GM18870 (cell line): ENCODE measurements at regions not wholly inside any gene's neighbourhood (a gene's known extent, or its start where the extent isn't known, plus 50 kb on each side); places are given as distances from the start of the nearest gene placed in this dataset.
"Not testable (repeated sequence)": the region's sequence is repeated elsewhere in the genome, so short reads cannot be mapped to it uniquely, and the experiment has no call there.

Experiments
- ATAC-seq: cut with Tn5 transposase; IDR thresholded peaks from one replicate; pipeline ENCODE4 v1.9.1; 2021; ENCODE audit warnings: moderate library complexity; ENCODE audit not compliant: unreplicated experiment

DNA sequence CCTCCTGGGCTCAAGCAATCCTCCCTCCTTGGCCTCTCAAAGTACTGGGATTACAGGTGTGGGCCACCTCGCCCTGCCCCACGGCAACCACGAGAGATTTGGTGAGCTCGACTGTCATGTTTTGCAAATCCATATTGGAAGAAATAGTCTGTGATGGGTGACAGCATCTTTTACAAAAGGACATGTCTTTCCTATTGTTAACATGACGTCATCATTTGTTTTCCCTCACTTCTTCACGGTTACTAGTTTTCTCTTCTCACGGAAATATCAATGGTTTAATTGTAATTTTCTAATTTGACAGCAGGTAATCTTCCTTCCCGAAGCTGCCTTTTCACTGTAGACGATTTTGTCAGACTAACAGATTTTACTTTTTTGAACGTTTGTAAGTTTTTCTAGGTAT lies 110.8 kb upstream of the GREM2 start:
- ATAC-seq = no peak

DNA sequence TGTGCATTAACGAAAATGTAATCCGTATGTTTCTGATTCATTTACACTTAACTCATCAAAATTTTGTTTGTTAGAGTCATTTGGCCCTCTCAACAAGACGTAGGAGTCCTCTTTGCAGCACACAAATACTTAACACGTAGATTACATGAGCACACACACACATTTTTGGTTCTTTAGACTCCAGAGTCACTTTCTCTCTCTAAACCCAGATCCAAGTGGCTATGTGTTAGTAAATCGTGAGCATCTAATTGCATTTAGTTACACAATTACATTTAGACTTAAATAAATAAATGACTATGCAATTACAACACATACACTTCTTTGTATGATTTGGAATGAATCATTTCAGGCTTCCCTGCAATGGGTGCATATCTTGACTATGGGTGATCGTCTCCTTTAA lies 109.0 kb upstream of the GREM2 start:
- no peak for ATAC-seq

DNA sequence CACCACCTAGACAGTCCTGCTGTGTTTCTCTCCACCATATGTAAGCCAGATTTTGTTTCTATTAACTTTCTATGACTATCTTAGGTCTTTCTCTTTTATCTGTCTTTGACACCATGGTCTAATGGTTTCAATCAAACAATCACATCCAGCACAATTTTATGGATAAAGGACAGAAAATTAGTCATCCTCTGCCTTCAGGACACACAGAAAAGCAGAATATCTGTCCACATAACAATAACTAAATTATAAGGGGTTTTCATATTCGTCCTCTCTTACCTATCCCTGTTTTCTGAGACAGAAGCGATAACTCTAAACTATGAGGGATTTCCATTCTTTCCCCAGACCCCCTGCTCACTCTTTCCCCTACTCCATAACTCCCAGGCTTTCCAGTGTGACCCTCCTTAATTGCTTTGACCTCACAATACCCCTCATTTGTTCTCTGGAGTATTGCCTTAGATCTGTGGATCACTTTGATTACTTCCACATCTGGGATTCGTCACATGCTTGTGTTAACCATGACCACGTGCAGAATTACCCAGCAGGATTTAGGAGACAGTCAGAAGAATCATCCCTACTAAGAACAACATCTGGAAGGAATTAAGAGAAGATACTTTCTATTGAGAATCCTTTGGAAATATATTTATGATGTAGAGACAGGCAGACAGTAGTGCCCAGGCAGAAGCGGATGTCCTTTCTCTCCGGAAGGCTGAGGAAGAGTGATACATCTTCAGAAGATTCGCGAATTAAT lies 108.2 kb upstream of the GREM2 start:
- ATAC-seq = no peak

DNA sequence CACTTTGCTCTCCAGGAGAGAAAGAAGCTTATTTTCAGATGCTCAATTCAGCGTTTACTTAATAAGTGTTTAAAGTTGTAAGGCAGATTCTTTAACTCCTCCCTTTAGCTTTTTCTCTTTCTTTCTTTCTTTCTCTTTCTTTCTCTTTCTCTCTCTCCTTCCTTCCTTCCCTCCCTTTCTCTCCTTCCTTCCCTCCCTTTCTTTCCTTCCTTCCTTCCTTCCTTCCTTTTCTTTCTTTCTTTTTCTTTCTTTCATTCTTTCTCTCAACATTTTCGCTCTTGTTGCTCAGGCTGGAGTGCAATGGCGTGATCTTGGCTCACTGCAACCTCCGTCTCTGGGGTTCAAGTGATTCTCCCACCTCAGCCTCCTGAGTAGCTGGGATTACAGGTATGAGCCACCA lies 104.6 kb upstream of the GREM2 start:
- ATAC-seq = not testable (repeated sequence)

DNA sequence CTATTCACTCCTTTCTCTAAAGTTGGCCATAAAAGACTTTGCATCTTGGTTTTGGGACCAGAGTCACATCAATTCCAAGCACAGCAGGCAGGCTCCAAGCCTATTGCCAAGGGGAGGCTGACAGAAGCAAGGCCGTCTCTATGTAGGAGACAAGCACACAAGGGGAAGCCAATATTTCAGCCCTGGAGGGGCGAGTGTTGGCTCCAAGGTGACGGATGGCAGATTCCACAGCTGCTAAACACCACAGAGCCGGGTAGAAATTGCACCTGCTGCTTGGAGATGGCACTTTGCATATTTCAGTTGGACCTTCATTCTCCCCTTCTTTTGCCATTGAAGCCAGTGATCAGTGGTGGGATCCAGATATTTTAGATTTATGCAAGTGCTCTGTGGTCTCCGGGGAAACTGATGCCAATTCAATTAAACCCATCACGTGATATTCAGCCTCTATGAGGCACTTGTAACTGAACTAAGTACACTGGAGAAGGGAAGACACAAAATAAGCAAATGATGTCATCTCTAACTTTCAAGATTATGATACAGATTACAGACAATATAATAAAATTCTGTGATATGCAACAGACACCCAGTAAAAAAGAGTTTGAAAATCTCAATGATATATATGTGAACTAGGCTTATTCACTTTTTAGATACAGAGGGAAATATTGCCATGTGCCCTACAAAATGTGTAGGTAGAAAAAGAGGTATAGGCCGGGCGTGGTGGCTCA lies 102.8 kb upstream of the GREM2 start:
- ATAC-seq = no peak

DNA sequence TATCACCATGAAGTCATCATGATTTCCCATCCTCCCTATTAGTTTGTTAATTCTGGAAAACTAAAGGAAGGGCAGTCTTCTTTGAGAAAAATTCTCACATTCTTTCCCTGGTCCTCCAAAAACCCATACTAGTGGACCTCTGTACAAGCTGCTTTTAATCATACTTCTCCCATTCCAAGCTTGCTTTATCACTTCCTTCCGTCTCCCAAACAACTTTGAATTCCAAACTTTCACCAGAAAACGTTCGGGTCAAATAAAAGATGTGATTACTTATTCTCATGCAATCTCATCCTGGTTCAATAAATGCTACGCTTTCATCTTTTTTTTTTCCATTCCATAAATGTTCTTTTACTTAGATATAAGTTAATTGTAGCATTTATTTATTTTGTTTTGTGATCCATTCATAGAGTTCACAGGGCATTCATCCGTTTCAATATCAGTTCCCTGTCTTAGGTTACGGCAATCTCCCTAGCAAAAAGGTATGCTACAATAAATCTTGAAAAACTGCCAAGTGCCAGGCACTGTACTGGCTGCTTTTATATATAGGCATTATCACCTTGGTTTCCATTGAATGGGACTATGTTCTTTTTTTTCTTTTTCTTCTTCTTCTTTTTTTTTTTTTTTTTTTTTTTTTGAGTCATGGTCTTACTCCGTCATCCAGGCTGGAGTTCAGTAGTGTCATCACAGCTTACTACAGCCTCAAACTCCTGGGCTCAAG lies 100.2 kb upstream of the GREM2 start:
- ATAC-seq = no peak

DNA sequence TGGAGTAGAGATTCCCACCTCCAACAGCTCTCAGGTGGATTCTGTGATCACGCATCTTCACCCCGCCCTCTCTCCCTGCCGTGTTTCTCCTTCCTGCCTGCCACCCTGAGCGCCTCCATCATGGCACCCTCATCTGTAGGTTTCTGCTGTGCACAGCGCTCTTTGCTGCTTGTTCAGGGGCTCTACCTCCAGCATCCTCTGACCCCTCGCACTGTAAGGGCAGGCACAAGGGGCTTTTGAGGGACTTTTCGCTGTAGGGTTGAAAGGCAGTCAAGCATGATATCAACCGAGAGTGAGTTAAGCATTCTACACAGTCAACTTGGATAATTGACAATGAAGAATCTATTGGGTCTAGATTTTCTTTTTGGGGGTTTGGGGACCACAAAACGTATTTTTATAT lies 99.1 kb upstream of the GREM2 start:
- ATAC-seq = no peak

DNA sequence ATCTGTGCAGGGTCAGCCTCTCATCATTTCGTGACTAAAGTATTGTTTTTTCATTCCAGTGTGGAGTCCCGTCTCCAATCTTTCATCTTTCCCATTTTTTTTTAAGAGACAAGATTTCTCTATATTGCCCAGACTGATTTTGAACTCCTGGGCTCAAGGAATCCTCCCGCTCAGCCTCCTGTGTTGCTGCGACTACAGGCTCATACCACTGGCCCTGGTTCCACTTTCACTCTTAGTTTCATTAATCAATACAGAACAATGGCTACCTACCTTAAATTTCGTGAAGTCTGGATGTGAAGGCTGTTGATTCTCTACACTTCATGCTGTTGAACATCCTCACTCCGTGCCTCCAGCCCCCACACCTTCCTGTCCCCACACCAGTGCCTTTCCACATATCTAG lies 97.7 kb upstream of the GREM2 start:
- ATAC-seq = no peak

DNA sequence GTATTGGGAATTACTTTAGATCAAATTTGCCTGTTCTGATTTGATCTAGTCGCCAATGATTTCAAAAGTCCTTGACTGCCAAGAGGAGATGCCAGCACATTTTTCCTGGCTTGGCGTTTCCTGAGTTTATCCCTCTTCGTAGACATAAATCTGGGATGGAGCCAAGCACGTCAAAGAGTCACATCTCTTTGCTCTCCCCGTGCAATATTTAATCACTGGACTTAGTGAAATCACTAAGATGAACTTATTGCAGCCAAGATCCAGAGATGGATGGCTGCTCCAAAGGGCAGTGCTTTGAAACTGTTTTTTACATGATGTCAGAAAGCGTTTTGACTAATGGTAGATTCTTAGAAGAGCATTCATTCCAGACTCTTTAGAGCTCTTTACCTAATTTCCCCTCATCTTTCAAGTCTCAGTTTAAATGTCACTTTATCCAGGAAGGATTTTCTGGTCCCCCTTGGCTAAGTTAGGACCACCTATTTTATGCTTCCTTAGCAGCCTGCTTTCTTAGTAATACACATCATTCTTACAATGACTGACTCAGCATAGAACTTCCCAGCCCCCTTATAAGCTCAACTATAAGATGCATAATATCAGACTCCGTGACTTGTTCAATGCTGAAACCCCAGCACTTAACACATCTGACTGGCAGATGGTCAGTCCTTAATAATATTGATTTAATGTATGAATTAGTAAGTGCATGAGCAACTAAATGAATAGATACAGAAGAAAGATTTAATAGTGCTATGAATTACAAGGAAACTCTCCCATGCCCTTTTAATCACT lies 94.4 kb upstream of the GREM2 start:
- ATAC-seq = no peak

DNA sequence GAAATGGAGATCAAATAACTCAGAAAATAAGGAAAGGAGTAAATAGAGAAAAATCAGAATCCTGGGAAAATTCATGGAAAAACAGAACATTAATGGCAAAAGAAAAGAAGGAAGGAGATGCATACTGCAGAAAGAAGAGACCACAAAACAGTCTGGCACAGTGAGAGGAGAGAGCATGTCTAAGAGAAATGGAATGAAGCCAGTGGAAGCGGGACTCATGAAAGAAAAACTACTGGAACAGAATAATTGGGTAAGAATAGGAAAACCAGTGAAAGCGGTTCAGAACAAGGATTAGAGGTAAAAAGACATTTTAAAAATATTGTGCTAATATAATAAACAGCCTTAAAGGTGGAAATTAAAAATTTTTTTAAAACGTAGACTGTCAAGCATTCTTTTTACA lies 93.6 kb upstream of the GREM2 start:
- ATAC-seq = no peak

DNA sequence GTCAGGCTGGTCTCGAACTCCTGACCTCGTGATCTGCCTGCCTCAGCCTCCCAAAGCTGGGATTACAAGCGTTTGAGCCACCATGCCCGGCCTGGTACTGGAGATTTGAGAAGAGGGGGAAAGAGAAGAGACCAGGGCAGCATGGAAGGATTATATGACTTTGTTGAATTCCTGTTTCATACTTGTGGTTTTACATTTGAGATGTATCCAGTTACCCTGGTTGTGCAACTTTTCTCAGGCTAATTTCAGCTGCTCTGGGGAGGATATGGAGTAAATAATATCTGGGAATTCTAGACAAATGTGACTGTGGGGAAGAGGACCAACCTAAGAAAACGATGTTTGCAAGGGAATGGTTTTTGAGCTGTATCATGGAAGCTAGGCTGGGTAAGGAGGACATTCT lies 89.5 kb upstream of the GREM2 start:
- ATAC-seq = no peak

DNA sequence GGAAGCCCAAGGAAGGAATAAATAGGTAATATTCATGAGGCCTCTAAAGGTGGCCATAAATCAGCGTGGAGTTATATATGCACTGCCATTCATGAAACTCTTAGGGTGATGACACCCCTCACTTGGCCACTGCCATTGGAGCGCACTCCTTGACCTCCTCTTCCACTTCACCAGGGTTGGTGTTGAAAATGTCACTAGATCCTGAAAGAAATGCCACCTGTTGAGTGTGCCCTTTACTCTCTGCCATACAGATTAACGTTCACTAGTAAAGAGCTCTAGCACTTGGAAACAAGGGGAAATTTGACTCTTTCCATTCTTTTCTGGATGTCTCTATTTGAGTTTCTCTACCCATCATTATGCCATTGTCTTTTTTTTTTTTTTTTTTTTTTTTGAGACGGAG lies 83.5 kb upstream of the GREM2 start:
- ATAC-seq = no peak

DNA sequence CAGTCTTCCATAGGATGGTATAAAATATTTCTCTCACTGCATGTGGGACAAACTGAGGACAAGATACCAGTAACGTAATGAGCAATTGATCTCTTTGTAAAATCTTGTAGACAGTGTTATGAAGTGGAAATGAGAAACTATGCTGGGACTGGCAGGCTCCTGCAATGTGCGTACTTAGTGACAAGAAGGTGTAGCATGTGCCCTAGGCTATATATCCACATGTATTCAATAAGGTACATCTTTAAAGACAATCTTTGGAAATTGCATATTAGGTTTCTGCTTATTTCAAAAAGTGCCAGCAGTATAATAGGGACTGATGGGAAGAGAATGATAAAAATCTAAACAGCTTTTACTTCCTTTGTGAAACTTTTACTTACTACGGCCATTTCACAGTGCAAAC lies 81.9 kb upstream of the GREM2 start:
- ATAC-seq = no peak

DNA sequence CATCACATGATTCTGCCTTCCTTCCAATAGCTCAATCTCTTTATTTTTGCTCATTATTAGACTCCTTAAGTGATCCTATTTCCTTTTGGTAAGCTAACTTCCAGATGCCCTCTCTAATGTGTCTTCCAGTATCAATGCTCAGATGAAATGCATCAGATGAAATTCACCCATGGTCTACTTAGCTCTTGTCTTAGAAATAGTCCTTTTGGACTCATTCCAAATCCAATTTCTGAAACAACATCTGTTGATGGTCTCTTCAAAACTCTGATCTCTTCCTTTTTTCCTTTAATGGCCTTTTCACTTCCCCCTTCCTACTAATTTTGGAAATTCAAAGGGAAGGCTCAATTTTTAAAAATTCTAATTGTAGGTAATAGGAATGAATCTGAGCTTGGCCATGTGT lies 81.1 kb upstream of the GREM2 start:
- no peak for ATAC-seq

DNA sequence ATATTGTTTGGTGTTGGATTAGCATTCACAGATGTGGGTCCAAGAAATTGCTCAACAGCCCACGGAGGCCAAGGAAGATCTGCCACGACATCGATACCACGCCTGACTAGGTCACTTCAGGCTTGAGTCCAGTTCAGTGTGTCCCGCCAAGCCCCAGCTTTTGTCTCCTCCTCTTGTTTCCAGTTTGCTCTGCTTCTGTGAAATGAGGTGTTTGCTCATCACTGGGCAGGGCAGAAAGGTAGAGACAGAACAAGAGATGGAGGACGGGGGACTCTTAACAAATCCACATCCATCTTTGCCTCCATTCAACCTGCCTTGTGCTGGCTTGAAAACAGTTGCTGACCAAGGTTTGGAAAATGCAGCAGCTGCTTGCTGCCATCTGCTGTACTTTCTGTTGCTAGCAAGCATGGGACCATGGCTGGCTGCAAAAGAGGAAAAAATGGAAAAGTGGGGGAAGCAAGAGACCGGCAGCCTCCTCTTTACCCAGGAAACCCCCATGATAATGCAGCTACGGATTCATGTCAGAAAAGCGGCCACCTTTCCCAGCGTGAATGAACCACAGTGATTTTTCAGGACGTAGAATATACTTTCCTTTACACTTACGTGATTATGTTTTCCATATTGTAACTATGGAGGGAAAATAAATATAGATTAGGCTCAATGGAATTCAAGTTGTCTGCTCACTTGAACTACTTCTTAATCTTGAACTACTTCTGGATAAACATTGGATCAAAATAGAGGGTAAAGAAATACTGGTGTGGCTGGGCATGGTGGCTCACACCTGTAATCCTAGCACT lies 80.2 kb upstream of the GREM2 start:
- ATAC-seq = no peak

DNA sequence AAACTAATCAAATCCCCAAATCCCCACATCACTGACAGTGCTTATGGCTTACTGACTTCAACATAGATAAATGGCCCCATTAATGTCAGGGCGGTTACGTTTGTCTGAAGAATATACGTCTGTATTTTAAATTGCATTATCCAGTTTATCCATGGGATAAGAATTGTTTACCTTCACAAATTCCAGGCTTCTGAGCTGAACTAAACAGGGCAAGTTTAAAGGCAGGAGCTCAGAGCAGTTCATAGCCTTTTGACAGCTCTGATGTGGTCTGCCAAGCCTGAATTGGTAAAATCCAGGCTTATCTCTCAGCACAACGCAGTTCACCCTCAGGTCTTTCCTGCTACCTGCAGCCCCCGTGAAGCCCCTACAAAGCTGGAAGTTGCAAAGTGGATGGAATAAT lies 79.5 kb upstream of the GREM2 start:
- ATAC-seq = no peak

DNA sequence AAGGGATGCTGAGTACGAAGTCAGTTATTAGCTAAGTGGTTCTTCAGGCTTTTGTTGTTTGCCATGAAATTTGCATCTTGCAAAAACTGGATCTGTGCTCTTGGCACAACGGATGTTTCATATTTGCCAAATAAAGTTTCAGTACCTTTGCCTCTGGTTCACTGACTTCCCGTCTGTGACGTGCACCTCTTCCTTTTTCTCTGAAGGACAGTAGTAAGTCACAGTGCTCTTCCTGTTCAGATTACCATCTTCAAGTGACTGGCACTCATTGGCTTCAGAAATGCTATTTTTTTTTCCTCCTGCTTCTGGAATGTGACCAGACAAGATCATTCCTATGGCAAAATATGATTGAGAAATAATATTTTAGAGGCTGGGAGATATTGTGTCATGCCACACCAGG lies 75.9 kb upstream of the GREM2 start:
- ATAC-seq = peak; percentile 92

DNA sequence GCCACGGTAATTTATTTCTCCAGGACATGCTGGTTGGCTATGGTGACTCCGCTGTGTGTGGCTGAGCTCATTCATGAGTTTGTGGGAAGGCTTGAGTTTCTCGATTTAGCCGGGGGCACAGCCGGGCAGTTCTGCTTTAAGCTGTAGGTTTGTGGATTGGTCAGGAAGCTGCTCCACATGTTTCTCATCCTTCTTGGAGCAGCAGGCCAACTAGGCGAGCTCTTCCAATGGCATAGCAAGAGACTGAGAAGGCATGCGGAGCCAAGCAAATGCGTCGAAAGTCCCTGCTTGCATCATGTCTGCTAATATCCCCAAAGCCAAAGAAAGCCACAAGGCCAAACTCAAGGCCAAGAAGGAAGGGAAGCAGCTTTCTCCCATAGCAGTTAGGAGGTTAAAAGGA lies 71.6 kb upstream of the GREM2 start:
- ATAC-seq = no peak

DNA sequence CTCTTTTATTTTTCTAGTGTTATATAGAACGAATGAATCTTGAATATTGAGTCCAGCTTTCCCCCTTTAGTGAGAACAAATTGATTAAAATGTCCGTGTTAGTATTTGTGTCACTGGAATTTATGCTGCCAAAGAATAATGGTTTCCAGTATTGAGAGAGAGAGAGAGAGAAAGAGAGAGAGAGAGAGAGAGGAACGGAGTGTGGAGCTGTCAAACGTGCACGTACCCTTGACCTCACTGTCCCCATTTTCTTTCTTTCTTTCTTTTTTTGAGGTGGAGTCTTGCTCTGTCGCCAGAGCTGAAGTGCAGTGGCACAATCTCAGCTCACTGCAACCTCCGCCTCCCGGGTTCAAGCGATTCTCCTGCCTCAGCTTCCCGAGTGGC lies 70.9 kb upstream of the GREM2 start:
- no peak for ATAC-seq

DNA sequence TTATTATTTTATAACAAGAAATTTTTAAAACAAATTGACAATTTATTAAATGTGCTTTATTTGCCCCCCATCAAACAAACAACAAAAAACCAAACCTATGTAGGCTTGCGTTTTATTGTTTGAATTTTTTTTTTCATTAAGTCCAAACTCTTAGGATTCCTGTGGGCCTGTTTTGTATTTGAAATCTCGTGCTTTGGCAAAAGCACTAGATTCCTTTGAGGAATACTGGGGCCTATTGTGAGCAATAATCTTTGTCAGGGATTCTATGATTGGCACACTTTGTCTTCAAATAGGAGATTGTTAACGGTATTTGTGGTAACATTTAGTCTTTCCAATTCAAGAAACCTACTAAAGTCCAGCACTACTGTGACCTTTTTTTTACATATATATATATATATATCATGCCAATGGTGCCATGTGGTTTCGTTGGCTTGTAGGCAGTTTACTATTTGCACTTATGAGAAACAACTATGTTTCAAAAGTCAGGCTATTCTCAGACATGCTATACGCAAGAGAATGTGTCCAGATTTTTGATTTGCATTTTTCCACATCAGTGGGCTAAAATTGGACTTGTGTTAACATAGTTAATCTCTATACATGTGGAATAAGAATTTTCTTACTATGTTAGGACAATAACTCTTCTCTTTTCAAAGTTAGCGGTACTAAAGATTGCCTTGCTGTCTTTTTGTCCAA lies 70.4 kb upstream of the GREM2 start:
- ATAC-seq = no peak
